HCT116 (cell line): ENCODE measurements at regions not wholly inside any gene's neighbourhood (a gene's known extent, or its start where the extent isn't known, plus 50 kb on each side); places are given as distances from the start of the nearest gene placed in this dataset.

ENCODE experiments used
- ATAC-seq: fragments of 200-7000 bp; cut with Tn5 transposase; 2 replicates; pipeline ENCODE4 v1.9.1; 2020; ENCODE audit warnings: mild to moderate bottlenecking, moderate library complexity
- BruUV-seq: library from RNA; stranded (reverse); fragments of 400-500 nt; replicated peaks from 2 replicates; lab custom pipeline; 2021; lab: Mats Ljungman, UMichigan
- CTCF ChIA-PET: fragments of 300-600 bp; sonication (Branson Sonifier 250); formaldehyde crosslinking; loops from one replicate; lab custom pipeline; 2021; ENCODE audit warnings: antibody characterized with exemption; lab: Charles Lee
- POLR2A ChIA-PET: fragments of 300-600, 350-600 bp; sonication (Branson Sonifier 250); formaldehyde crosslinking; loops from one replicate; lab custom pipeline; 2021; ENCODE audit warnings: antibody characterized with exemption; lab: Charles Lee
- RAD21 ChIA-PET, 2 experiments: fragments of 300-600 bp; sonication (Branson Sonifier 250); formaldehyde crosslinking; loops; one replicate each; lab custom pipeline; 2023; ENCODE audit warnings: low total read pairs in 2 of 2; ENCODE audit not compliant: uncharacterized antibody in 2 of 2, unreplicated experiment in 2 of 2, low non-redundant PET in 1 of 2; lab: Charles Lee
- DNase-seq: peaks from one replicate; pipeline ENCODE4 v3.0.0-alpha.2; 2010; ENCODE audit warnings: low read depth, low spot score
- H2AFZ ChIP-seq: fragments of 200-600 bp; shearing (Covaris generic), sonication (generic); 2 replicates; pipeline ENCODE4 v1.6.1; 2017; ENCODE audit warnings: low read depth, mixed run types, mixed read lengths, antibody characterized with exemption, low read length; ENCODE audit not compliant: poor library complexity, severe bottlenecking
- H3K27ac ChIP-seq: 2 replicates; pipeline ENCODE4 v1.5.1; 2012; ENCODE audit warnings: low read depth, low read length
- H3K27me3 ChIP-seq: fragments of 200-600 bp; sonication (generic); 2 replicates; pipeline ENCODE4 v1.6.1; 2016; ENCODE audit warnings: mixed run types, low read length, mixed read lengths; ENCODE audit not compliant: insufficient read depth
- H3K36me3 ChIP-seq, 2 experiments: fragments of 200-500 bp in 1 of 2; fragments of 200-600 bp in 1 of 2; sonication (Bioruptor generic) in 1 of 2; sonication (generic) in 1 of 2; 2 replicates each; pipeline versions ENCODE4 v1.5.1 to v1.6.1; 2014 to 2016; ENCODE audit warnings: low read length in 2 of 2, inconsistent platforms in 1 of 2, mixed read lengths in 1 of 2, mixed run types in 1 of 2; ENCODE audit not compliant: insufficient read depth in 2 of 2, control insufficient read depth in 1 of 2
- H3K4me1 ChIP-seq, 2 experiments: fragments of 200-600 bp in 1 of 2; sonication (generic) in 1 of 2; 2 replicates each; pipeline versions ENCODE4 v1.5.1 to v1.6.1; 2012 to 2017; ENCODE audit warnings: low read length in 2 of 2, inconsistent platforms in 1 of 2, mild to moderate bottlenecking in 1 of 2, mixed read lengths in 1 of 2, mixed run types in 1 of 2, moderate library complexity in 1 of 2; ENCODE audit not compliant: insufficient read depth in 2 of 2, control insufficient read depth in 1 of 2
- H3K4me2 ChIP-seq: fragments of 200-600 bp; sonication (generic); 2 replicates; pipeline ENCODE4 v1.6.1; 2017; ENCODE audit warnings: mixed run types, low read length, mixed read lengths
- H3K4me3 ChIP-seq, 2 experiments: fragments of 200-600 bp in 1 of 2; sonication (generic) in 1 of 2; replicated peaks in 1 of 2; 2 replicates each; pipeline ENCODE4 v1.5.1; 2011 to 2016; ENCODE audit warnings: low read length in 2 of 2, control low read depth in 1 of 2, low read depth in 1 of 2, mild to moderate bottlenecking in 1 of 2, mixed read lengths in 1 of 2, mixed run types in 1 of 2
- H3K79me2 ChIP-seq: fragments of 200-600 bp; sonication (generic); 2 replicates; pipeline ENCODE4 v1.6.1; 2017; ENCODE audit warnings: mild to moderate bottlenecking, mixed run types, low read length, moderate library complexity, mixed read lengths; ENCODE audit not compliant: insufficient read depth
- H3K9ac ChIP-seq: fragments of 200-600 bp; sonication (generic); 2 replicates; pipeline ENCODE4 v1.6.1; 2016; ENCODE audit warnings: low read length, mixed read lengths
- H3K9me2 ChIP-seq: fragments of 200-600 bp; sonication (generic), shearing (Covaris generic); 2 replicates; pipeline ENCODE4 v1.6.1; 2017; ENCODE audit warnings: mixed run types, mild to moderate bottlenecking, moderate library complexity; ENCODE audit not compliant: insufficient read depth
- H3K9me3 ChIP-seq, 2 experiments: fragments of 200-500 bp in 1 of 2; fragments of 200-600 bp in 1 of 2; sonication (Bioruptor generic) in 1 of 2; sonication (generic) in 1 of 2; 2 replicates each; pipeline ENCODE4 v1.6.1; 2014 to 2017; ENCODE audit warnings: low read length in 2 of 2, mixed read lengths in 2 of 2, inconsistent platforms in 1 of 2, low read depth in 1 of 2, mild to moderate bottlenecking in 1 of 2, mixed run types in 1 of 2, moderate library complexity in 1 of 2; ENCODE audit not compliant: control insufficient read depth in 1 of 2, insufficient read depth in 1 of 2
- H4K20me1 ChIP-seq: fragments of 200-600 bp; sonication (generic), shearing (Covaris generic); 2 replicates; pipeline ENCODE4 v1.6.1; 2017; ENCODE audit warnings: mixed run types, mild to moderate bottlenecking, moderate library complexity; ENCODE audit not compliant: insufficient read depth
- ELF1 ChIP-seq: IDR thresholded peaks from 2 replicates; pipeline ENCODE4 v1.6.1; 2012; ENCODE audit warnings: low read depth, borderline replicate concordance
- EZH2phosphoT487 ChIP-seq: fragments of 200-600 bp; IDR thresholded peaks from 2 replicates; pipeline ENCODE4 v1.6.1; 2018; ENCODE audit warnings: antibody characterized with exemption, borderline replicate concordance
- JUND ChIP-seq: IDR thresholded peaks from 2 replicates; pipeline ENCODE4 v1.6.1; 2012
- POLR2A ChIP-seq: IDR thresholded peaks from 2 replicates; pipeline ENCODE4 v1.7.0; 2011; ENCODE audit warnings: borderline replicate concordance; ENCODE audit not compliant: insufficient read depth, insufficient read length; ENCODE audit errors: extremely low read depth
- POLR2AphosphoS5 ChIP-seq: IDR thresholded peaks from 2 replicates; pipeline ENCODE4 v1.6.1; 2011; ENCODE audit warnings: mild to moderate bottlenecking, low read depth, low read length, moderate library complexity
- REST ChIP-seq: IDR thresholded peaks from 2 replicates; pipeline ENCODE4 v1.6.1; 2012; ENCODE audit warnings: low read depth
- SIN3A ChIP-seq: IDR thresholded peaks from 2 replicates; pipeline ENCODE4 v1.6.1; 2012; ENCODE audit warnings: low read depth
- SP1 ChIP-seq: IDR thresholded peaks from 2 replicates; pipeline ENCODE4 v1.6.1; 2012; ENCODE audit warnings: low read depth
- SRF ChIP-seq: IDR thresholded peaks from 2 replicates; pipeline ENCODE4 v1.6.1; 2012; ENCODE audit warnings: low read depth
- ZBTB33 ChIP-seq: IDR thresholded peaks from 2 replicates; pipeline ENCODE4 v1.6.1; 2011; ENCODE audit warnings: mild to moderate bottlenecking, low read length, moderate library complexity; ENCODE audit not compliant: insufficient replicate concordance; ENCODE audit errors: extremely low read depth
- ZFX ChIP-seq: fragments of 450-650 bp; IDR thresholded peaks from 2 replicates; pipeline ENCODE4 v1.6.1; 2017
- intact Hi-C: fragments of 100-400 bp; cut with micrococcal nuclease; formaldehyde crosslinking; loops from 2 replicates; pipeline ENCODE4 v1.10.0; 2022

GRCh38 chr16:54806881-54807360 lies 123.7 kb upstream of the IRX5 start:
- Histone ChIP-seq H4K20me1 (no peaks in the 10 kb centered on the region), H3K4me2 (no peak overlapping the region), H3K36me3 (no peaks in the 10 kb centered on the region), H3K4me1 (no peaks in the 10 kb centered on the region), H3K9me2 (no peaks in the 10 kb centered on the region)
- ChIA-PET CTCF (no interaction called here), RAD21 (no interaction called here)
- no peak for ATAC-seq
- no TSS peak for BruUV-seq
- no peak for DNase-seq
- intact Hi-C loops: no loop called here
- TF ChIP-seq SP1 (no peak), ELF1 (no peak), REST (no peak), POLR2A (no peak), ZFX (no peak)
- TF ChIP-seq, all 23 proteins: peak for 0
- POLR2A ChIA-PET: no interaction called here
- no peaks in the 10 kb centered on the region for H3K79me2 ChIP-seq
- H3K9ac ChIP-seq: no peak overlapping the region
- H2AFZ ChIP-seq: no peak overlapping the region
- H3K27ac ChIP-seq: no peak overlapping the region
- H3K9me3 ChIP-seq: no peaks in the 10 kb centered on the region
- peaks cover 27% of the 10 kb centered on the region for H3K27me3 ChIP-seq
- H3K4me3 ChIP-seq: no peak overlapping the region

- H3K36me3 ChIP-seq: no peaks in the 10 kb centered on the region
- ChIA-PET RAD21 (no interaction called here), POLR2A (no interaction called here), CTCF (no interaction called here)
- H3K9ac ChIP-seq: no peak overlapping the region
- BruUV-seq: no TSS peak
- no peaks in the 10 kb centered on the region for H3K79me2 ChIP-seq
- H4K20me1 ChIP-seq: no peaks in the 10 kb centered on the region
- H3K27me3 ChIP-seq: peaks cover 21% of the 10 kb centered on the region
- no peaks in the 10 kb centered on the region for H3K9me2 ChIP-seq
- H3K4me1 ChIP-seq: no peaks in the 10 kb centered on the region
- ATAC-seq: no peak
- H3K4me2 ChIP-seq: no peak overlapping the region
- no peak for DNase-seq
- no peak overlapping the region for H3K27ac ChIP-seq
- no peak overlapping the region for H2AFZ ChIP-seq
- no peak for TF ChIP-seq SRF
- no peak for TF ChIP-seq SIN3A
- TF ChIP-seq ZBTB33: no peak
- no peak for TF ChIP-seq JUND
- no peak for TF ChIP-seq EZH2phosphoT487
- no peak for TF ChIP-seq REST
- TF ChIP-seq POLR2AphosphoS5: no peak
- H3K9me3 ChIP-seq: no peaks in the 10 kb centered on the region
- no peak overlapping the region for H3K4me3 ChIP-seq
- intact Hi-C loops: no loop called here
Measured at GRCh38 chr16:54806378-54806777, 124.3 kb upstream of the IRX5 start.
